Skin epidermis (tissue), 12 donors: ENCODE measurements at regions not wholly inside any gene's neighbourhood (a gene's known extent, or its start where the extent isn't known, plus 50 kb on each side); places are given as distances from the start of the nearest gene placed in this dataset.

ENCODE experiments used
- H3K27ac ChIP-seq, 21 experiments: fragments of 200-600 bp; sonication (generic) in 11 of 21; one replicate each; pipeline ENCODE4 v1.5.0; 2020; ENCODE audit warnings: mild to moderate bottlenecking in 3 of 21, inconsistent platforms in 2 of 21, moderate library complexity in 2 of 21
- H3K4me3 ChIP-seq, 7 experiments: fragments of 200-600 bp; sonication (generic) in 2 of 7; one replicate each; pipeline ENCODE4 v1.5.0; 2020; ENCODE audit warnings: inconsistent platforms in 2 of 7, mild to moderate bottlenecking in 2 of 7, moderate library complexity in 1 of 7

- no peak overlapping the region for H3K4me3 ChIP-seq
Observed at GRCh38 chr11:116258821-116259220, 514.0 kb downstream of the BUD13 start.

GRCh38 chr11:116257883-116258282, 514.9 kb downstream of the BUD13 start:
- Histone ChIP-seq H3K27ac (no peak overlapping the region), H3K4me3 (no peak overlapping the region)

More at GRCh38 chr11:116258821-116259220, 514.0 kb downstream of the BUD13 start:
- no peak overlapping the region for H3K27ac ChIP-seq

DNA sequence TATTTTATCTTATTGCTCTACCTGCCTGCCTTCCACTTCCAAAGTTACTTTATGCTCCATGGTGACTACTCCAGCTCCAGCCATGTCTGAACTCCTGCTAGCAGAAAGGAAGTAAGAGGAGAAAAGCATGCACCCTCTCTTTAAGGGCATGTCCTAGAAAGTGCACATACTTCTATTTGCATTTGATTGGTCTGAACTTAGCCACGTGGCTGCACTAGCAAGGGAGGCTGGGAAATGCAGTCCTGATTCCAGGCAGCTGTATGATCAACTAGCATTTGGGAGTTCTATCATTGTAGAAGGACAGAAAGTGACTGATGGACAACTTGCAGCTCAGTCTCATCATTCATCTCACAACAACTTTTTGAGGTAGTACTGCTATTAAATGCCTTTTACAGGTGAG, 515.7 kb downstream of the BUD13 start:
- H3K4me3 ChIP-seq: no peak overlapping the region
- no peak overlapping the region for H3K27ac ChIP-seq

GRCh38 chr11:116256215-116256614, 516.6 kb downstream of the BUD13 start:
- H3K27ac ChIP-seq: no peak overlapping the region
- H3K4me3 ChIP-seq: no peak overlapping the region

GRCh38 chr11:116255321-116255953, 517.4 kb downstream of the BUD13 start:
- no peak overlapping the region for H3K4me3 ChIP-seq
- H3K27ac ChIP-seq: no peak overlapping the region

- H3K4me3 ChIP-seq: no peak overlapping the region
- no peak overlapping the region for H3K27ac ChIP-seq
Observed at GRCh38 chr11:116250155-116250554, 522.6 kb downstream of the BUD13 start.

DNA sequence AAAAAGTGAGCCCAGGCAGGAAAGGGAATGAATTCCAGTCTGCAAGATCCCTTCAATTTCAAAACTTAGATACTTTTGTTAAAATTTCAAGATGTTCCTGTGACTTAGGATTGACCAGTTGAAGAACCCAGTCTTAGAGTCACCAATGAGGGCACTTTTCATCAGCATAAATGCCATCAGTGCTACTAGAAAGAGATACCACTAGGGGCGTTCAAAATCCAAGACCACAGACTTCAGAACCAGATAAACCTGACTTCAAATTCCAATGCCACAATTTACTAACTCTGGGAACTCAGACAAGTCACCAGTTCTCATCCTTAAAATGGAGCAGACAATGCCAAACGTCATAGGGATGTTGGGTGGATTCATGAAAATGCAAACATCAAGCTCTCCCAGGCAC, 523.2 kb downstream of the BUD13 start:
- H3K4me3 ChIP-seq: no peak overlapping the region
- H3K27ac ChIP-seq: no peak overlapping the region

DNA sequence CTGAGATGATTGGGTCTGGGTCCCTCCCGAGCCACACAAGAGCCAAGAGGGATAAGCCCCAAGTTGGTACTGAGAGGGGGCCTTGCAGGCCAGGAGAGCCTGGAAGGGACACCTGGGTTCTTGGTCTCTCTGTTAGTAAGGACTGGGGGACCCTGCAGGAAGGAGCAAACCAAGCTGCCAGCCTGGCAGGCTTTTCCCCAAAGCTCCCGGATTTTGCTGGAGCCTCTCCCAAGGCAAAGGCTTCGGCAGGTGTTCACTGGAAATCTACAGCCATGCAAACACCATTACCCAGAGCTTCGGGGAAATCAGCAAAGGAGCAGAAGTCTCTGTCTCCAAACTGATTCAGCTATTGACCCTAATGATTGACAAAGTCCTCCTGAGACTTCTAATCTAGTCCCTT, 527.9 kb downstream of the BUD13 start:
- H3K27ac ChIP-seq: no peak overlapping the region
- no peak overlapping the region for H3K4me3 ChIP-seq

GRCh38 chr11:116244439-116244838, 528.3 kb downstream of the BUD13 start:
- H3K4me3 ChIP-seq: no peak overlapping the region

GRCh38 chr11:116243991-116244390, 528.8 kb downstream of the BUD13 start:
- Histone ChIP-seq H3K4me3 (no peak overlapping the region), H3K27ac (no peak overlapping the region)

More at GRCh38 chr11:116244439-116244838, 528.3 kb downstream of the BUD13 start:
- no peak overlapping the region for H3K27ac ChIP-seq

GRCh38 chr11:116242006-116242405, 530.8 kb downstream of the BUD13 start:
- Histone ChIP-seq H3K27ac (no peak overlapping the region), H3K4me3 (no peak overlapping the region)

GRCh38 chr11:116240710-116241109, 532.1 kb downstream of the BUD13 start:
- no peak overlapping the region for H3K4me3 ChIP-seq

GRCh38 chr11:116239247-116239646, 533.5 kb downstream of the BUD13 start:
- no peak overlapping the region for H3K4me3 ChIP-seq
- H3K27ac ChIP-seq: no peak overlapping the region

More at GRCh38 chr11:116240710-116241109, 532.1 kb downstream of the BUD13 start:
- H3K27ac ChIP-seq: no peak overlapping the region

GRCh38 chr11:116234989-116235568, 537.7 kb downstream of the BUD13 start:
- H3K27ac ChIP-seq: peak overlapping the region in 1 of 21 experiments; percentile 58
- no peak overlapping the region for H3K4me3 ChIP-seq

DNA sequence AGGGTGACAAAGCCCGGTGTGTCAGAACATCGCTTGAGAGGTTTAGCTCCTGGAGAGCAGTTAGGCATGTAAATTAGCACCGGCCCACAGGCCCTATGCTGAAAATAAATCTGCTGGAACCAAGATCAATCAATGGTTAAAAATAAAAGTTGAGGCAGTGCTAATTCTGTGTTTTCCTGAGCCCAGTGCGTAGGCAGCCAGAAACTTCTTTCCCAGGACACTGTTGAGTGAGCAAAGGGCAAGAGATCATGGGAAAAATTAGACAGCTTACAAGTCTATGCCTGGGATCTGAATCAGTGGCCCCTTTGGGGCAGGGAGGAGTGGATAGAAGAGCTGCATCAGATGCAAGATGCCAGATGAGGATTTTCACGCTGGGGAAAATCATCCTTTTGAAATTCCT, 539.2 kb downstream of the BUD13 start:
- Histone ChIP-seq H3K27ac (peak overlapping the region in 1 of 21 experiments; percentile 30), H3K4me3 (no peak overlapping the region)

DNA sequence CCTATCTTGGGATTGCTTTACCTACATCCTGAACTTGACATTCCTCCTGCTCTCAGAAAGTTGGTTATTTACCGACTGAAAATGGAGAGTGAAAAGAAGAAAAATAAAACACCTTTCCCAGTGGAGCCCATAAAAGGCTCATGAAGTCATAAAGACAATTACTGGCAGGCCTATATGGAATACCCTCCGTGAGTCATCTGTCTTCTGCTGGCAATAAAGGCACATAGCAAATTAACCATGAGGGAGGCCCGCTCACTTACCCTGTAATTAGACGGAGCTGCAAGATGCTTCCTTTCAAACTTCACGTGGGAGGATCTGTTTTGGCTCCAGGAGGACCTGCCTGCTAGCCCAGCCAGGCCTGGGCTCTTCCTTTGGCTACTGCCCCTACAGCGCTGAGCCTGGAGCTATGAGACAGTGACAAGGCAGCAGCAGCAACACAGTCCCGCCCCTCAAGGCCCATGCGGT, 540.4 kb downstream of the BUD13 start:
- peak overlapping the region in 5 of 21 experiments; percentile 18 to 31 (median 26) for H3K27ac ChIP-seq

GRCh38 chr11:116231543-116231942, 541.2 kb downstream of the BUD13 start:
- H3K27ac ChIP-seq: peak overlapping the region in 1 of 21 experiments; percentile 31
- H3K4me3 ChIP-seq: no peak overlapping the region

More for the DNA sequence above, 540.4 kb downstream of the BUD13 start:
- H3K4me3 ChIP-seq: no peak overlapping the region

- Histone ChIP-seq H3K27ac (no peak overlapping the region), H3K4me3 (no peak overlapping the region)
Observed at GRCh38 chr11:116230438-116230837, 542.3 kb downstream of the BUD13 start.

GRCh38 chr11:116229236-116229970, 543.4 kb downstream of the BUD13 start:
- H3K4me3 ChIP-seq: no peak overlapping the region
- H3K27ac ChIP-seq: no peak overlapping the region

DNA sequence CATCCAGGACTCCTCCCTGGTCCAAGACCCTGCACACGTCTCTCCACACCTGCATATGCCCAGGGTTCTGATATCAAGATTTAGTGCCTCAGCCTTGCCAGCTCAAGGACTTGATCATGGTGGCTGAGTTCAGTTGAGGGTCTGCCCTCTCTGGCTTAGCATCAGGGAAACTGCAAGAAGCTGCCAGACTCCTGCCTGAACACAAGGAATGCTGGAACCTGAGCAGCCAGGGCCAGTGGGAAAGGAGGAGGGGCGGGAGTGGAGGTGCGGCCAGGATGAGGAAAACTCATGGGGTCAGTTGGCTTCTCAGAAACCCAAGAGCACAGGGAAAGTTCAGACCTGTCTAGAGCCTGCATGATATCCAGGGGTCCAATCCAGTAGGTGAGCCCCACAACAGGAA, 546.1 kb downstream of the BUD13 start:
- Histone ChIP-seq H3K4me3 (no peak overlapping the region), H3K27ac (no peak overlapping the region)
